ENCODE measurements at regions not wholly inside any gene's neighbourhood (a gene's known extent, or its start where the extent isn't known, plus 50 kb on each side); places are given as distances from the start of the nearest gene placed in this dataset.

DNA sequence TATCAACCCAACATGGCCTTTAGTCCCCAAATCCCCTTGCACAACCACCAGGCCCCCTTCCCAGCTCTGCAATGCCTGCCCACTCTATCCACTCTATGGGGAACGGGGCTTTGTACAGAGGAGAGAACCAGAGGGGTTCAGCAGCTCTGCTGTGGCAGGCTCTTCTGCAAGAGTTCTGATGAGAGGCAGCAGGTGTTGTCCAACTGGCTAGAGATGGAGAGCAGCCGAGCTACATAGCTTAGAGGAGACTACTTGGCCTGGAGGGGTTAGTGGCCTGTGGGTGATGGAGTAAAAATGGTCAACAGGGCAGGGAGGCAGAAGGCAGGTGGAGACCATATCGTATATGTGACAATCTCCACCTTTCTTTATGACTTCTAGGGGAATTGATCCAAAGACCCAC, 103.0 kb downstream of the QPCT start:
- Histone ChIP-seq H4K20me1 (ENCODE audit: insufficient read depth, low read length) (no peaks in the 10 kb centered on the region), H3K36me3 (ENCODE audit: insufficient read depth, low read length) (no peaks in the 10 kb centered on the region), H3K4me2 (ENCODE audit: low read length) (no peak overlapping the region), H3K4me1 (ENCODE audit: insufficient read depth, low read length, severe bottlenecking) (no peaks in the 10 kb centered on the region), H3K4me3 (ENCODE audit: low read depth, low read length, poor library complexity, severe bottlenecking) (no peak overlapping the region), H3K79me2 (ENCODE audit: insufficient read depth, low read length) (no peaks in the 10 kb centered on the region), H3K9me3 (ENCODE audit: low read length) (no peaks in the 10 kb centered on the region), H3K9me2 (ENCODE audit: low read depth, low read length) (no peaks in the 10 kb centered on the region), H3K27me3 (ENCODE audit: insufficient read depth, low read length) (no peaks in the 10 kb centered on the region), H2AFZ (ENCODE audit: low read length) (no peak overlapping the region), H3K27ac (ENCODE audit: low read depth, low read length, poor library complexity, severe bottlenecking) (no peak overlapping the region), H3K9ac (ENCODE audit: low read length) (no peak overlapping the region), H3F3A (ENCODE audit: insufficient read depth, low read length) (no peaks in the 10 kb centered on the region)
- TF ChIP-seq CTCF (IDR thresholded peaks at IDR 0.05; ENCODE audit: low read length) (no peak), EZH2 (IDR thresholded peaks at IDR 0.05; ENCODE audit: borderline replicate concordance, low read length) (no peak)

GRCh38 chr2:37448342-37449120, 104.1 kb downstream of the QPCT start:
- Histone ChIP-seq H3K4me1 (ENCODE audit: insufficient read depth, low read length, severe bottlenecking) (no peaks in the 10 kb centered on the region), H3K9me2 (ENCODE audit: low read depth, low read length) (no peaks in the 10 kb centered on the region), H3K4me2 (ENCODE audit: low read length) (no peak overlapping the region), H3K9ac (ENCODE audit: low read length) (no peak overlapping the region), H3K9me3 (ENCODE audit: low read length) (no peaks in the 10 kb centered on the region), H3K4me3 (ENCODE audit: low read depth, low read length, poor library complexity, severe bottlenecking) (no peak overlapping the region), H3K36me3 (ENCODE audit: insufficient read depth, low read length) (no peaks in the 10 kb centered on the region), H3K27me3 (ENCODE audit: insufficient read depth, low read length) (no peaks in the 10 kb centered on the region), H3K27ac (ENCODE audit: low read depth, low read length, poor library complexity, severe bottlenecking) (no peak overlapping the region), H2AFZ (ENCODE audit: low read length) (no peak overlapping the region), H3K79me2 (ENCODE audit: insufficient read depth, low read length) (no peaks in the 10 kb centered on the region), H4K20me1 (ENCODE audit: insufficient read depth, low read length) (no peaks in the 10 kb centered on the region), H3F3A (ENCODE audit: insufficient read depth, low read length) (no peaks in the 10 kb centered on the region)
- TF ChIP-seq CTCF (IDR thresholded peaks at IDR 0.05; ENCODE audit: low read length) (no peak), EZH2 (IDR thresholded peaks at IDR 0.05; ENCODE audit: borderline replicate concordance, low read length) (no peak)

DNA sequence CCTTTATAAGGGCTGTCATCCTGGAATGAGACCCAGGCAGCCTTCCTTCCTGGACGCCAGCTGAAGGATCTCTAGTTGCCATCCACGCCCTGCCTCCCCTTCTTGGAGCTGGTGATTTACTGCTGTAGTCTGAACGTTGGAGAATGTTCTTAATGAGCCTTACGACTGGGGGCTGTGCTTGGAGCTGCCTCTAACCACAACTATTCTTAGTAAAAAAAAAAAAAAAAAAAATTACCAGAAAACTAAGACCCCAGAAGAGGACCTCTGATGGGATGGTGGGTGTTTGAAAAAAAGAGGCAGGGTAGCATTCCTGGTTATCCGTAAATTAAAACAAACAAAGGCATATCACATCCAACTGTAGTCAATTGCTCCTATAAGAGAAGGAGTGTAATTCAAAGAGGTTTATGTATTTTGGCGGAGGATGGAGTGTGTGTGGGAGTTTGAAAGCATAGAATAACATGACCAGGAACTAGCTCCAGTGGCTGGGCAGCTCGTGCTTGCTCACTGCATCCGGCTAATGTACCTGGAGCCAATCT, 105.4 kb downstream of the QPCT start:
- Histone ChIP-seq H3K27ac (ENCODE audit: low read depth, low read length, poor library complexity, severe bottlenecking) (no peak overlapping the region), H3K9me3 (ENCODE audit: low read length) (no peaks in the 10 kb centered on the region), H3K27me3 (ENCODE audit: insufficient read depth, low read length) (no peaks in the 10 kb centered on the region), H3K4me3 (ENCODE audit: low read depth, low read length, poor library complexity, severe bottlenecking) (no peak overlapping the region), H3K9ac (ENCODE audit: low read length) (no peak overlapping the region), H4K20me1 (ENCODE audit: insufficient read depth, low read length) (no peaks in the 10 kb centered on the region), H3K36me3 (ENCODE audit: insufficient read depth, low read length) (no peaks in the 10 kb centered on the region), H3K9me2 (ENCODE audit: low read depth, low read length) (no peaks in the 10 kb centered on the region), H3K4me1 (ENCODE audit: insufficient read depth, low read length, severe bottlenecking) (no peaks in the 10 kb centered on the region), H3K79me2 (ENCODE audit: insufficient read depth, low read length) (no peaks in the 10 kb centered on the region), H3K4me2 (ENCODE audit: low read length) (no peak overlapping the region), H3F3A (ENCODE audit: insufficient read depth, low read length) (no peaks in the 10 kb centered on the region), H2AFZ (ENCODE audit: low read length) (no peak overlapping the region)
- no peak for TF ChIP-seq EZH2 (IDR thresholded peaks at IDR 0.05; ENCODE audit: borderline replicate concordance, low read length)
- no peak for TF ChIP-seq CTCF (IDR thresholded peaks at IDR 0.05; ENCODE audit: low read length)
